Frontal cortex (tissue), 3 donors: ENCODE measurements at regions not wholly inside any gene's neighbourhood (a gene's known extent, or its start where the extent isn't known, plus 50 kb on each side); places are given as distances from the start of the nearest gene placed in this dataset.
"Not testable (repeated sequence)": the region's sequence is repeated elsewhere in the genome, so short reads cannot be mapped to it uniquely, and the experiment has no call there.

Experiments used
- DNase-seq, 2 donors: peaks; one replicate each; pipeline ENCODE4 v3.0.0; 2012; ENCODE audit warnings: low spot score in 2 of 2
- FAIRE-seq: peaks from 2 replicates; lab custom pipeline; 2012; peaks lifted over from hg19 to GRCh38; lab: Jason Lieb, UNC
- donor health status: control.
- donor health status: control.
- donor health status: control.

DNA sequence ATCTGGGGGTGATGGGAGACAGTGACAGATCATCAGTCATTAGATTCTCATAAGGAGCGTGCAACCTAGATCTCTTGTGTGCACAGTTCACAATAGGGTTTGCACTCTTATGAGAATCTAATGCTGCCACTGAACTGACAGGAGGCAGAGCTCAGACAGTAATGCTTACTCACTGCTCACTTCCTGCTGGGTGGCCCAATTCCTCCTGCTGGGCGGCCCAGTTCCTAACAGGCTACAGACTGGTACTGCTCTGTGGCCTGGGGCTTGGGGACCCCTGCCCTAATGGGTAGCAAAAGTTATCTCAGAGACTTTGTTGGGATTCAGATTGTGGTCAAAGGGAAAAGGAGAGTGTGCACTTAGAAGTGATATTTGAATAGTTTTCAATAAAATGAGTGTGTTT is 840.1 kb upstream of the ID2 start:
- no peak for DNase-seq
- FAIRE-seq = no peak

DNA sequence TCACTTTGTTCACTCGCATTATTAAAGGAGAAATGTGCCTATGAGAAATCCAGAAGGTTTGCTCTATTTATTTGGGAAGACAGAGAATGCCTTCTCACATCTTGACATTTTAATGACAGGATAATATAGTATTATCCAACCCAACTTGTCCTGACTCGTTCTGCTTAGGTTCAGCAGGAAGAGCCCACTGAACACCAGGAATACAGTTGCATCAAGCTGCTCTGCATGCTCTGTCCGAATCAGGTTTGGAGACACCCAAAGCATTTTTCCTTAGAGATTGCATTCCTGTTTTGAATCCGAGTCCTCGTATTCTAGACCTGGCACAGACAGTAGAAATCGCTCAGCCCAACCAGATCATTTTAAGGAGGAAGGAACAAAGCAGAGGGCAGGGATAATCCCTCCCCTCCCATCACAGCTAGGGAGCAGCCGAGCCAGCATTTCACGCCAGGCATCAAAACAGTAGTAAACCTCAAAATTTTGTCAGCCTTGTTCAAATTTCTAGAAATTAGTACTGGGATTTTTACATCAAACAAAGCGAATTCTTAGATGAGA is 837.4 kb upstream of the ID2 start:
- DNase-seq (no peak), FAIRE-seq (no peak)

DNA sequence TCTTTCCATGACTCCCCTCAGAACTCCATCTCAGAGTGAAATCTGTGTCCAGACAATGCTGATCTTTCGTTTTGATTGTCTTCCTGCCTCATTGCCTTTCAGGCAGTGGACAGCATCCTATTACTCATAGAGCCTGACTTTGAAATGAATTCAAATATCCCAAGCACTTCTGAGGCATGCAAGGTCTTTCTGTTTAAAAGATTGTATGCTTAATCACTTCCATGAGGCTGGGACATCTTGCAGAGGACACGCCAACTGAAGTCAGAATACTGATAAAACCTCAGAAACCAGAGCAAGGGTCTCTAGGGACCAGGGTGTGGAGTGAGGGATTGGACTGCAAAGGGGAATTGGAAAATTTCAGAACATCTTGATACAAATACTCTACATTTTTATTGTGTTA is 836.5 kb upstream of the ID2 start:
- no peak for DNase-seq

DNA sequence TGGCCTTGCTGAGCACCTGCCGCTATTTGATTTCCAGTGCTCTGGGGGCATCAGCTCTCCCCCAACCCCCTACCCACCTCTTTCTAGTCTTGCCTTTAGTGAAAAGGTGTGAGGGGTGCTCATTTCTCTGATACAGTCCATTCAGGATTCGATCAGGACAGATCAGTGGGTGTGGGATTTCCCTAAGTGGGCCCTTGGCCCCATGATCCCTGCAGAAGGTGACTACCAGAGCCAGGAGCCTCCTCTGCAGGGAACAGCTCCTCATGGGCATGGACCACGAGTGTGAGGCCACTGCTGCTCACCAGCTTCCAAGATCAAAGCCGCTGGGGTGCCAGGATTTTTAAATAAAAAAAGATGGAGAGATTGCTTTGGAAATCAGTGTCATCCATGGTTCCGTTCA is 835.2 kb upstream of the ID2 start:
- FAIRE-seq = no peak
- no peak for DNase-seq

More for the DNA sequence above, 836.5 kb upstream of the ID2 start:
- FAIRE-seq = no peak

DNA sequence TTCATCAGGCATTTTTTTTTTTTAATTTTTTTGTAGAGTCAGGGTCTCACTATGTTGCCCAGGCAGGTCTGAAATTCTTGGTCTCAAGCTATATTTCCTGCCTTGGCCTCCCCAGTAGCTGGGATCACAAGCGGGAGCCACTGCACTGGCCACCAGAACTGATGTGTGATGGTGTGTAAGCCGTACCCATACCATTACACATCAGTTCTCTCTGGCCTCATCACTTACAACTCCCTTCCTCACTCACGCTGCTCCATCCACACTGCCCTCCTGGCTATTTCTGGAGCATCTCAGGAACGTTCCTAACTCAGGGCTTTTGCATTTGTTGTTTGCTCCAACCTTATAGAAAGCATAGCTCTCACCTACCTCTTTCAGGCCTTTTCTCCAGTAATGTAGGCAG is 834.5 kb upstream of the ID2 start:
- FAIRE-seq = no peak
- no peak for DNase-seq

DNA sequence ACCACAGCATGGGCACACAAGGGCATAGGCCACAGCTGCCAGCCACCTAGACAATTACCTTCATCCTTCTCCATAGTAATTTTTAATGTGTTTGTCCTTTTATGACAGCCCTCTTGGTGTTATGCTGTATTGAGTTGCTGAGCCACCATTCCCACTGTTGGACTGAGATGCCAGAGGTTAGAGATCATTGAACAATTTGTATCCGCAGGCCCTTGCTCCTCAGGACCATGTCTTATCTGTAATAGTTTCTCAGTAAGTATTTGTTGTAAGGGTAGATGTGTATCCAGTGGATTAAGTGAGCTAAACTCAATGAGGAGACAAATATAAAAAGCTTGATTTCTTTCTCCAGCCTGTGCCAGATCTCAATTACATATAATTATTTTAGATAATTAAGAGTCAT is 832.8 kb upstream of the ID2 start:
- FAIRE-seq (no peak), DNase-seq (no peak)

DNA sequence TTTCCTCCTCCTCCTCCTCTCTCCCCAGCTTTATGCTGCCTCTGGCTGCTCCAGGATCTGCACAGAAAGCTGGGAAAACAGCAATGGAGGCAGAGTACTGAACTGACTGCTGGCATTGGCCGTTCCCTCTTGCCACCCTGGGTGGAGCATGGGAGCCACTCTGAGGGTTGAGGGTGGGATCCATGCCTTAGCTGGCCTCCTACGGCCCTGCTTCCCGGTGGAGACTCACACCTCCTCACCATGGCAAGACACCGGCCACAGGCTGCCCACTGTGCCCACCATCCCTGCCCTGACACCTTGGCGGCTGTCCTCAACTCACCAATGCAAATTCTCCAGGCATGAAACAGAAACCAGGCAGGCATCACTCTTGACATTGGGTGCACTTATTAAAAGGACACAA is 832.3 kb upstream of the ID2 start:
- DNase-seq (no peak), FAIRE-seq (no peak)

DNA sequence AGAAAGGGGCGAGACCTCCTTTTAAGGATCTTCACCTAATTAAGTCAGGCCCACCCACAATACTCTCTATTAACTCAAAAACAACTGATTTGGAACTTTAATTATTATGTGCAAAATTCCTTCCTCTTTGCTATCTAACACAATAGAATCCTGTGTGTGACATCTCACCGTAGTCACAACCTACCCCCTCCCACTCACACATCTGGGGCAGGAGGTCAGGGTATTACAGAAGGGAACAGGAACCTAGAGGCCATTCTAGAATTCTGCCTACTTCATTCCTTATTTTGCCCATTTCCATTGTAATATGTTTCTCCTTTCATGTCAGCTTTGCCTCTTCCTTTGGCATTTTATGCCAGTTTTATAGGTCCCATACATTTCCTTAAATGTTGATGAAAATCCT is 829.3 kb upstream of the ID2 start:
- DNase-seq (no peak), FAIRE-seq (no peak)

DNA sequence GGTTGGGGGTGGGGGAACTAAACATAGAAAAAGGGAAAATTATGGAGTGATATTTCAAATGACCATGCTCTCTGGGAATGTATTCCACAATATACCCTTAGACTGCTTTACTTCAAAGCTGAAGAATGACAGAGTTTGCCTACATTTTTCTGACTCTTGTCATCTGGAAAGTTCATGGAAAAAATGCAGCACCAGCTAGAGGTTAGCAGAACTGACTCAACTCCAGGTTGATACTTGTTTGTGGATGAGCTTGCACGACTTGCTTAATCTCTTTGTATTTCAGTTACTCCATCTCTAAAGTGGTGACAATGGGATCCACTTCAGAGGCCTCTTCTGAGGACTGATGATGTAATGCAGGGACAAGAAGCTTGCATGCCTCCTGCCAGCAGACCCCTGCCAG is 824.0 kb upstream of the ID2 start:
- FAIRE-seq = no peak
- DNase-seq = no peak

DNA sequence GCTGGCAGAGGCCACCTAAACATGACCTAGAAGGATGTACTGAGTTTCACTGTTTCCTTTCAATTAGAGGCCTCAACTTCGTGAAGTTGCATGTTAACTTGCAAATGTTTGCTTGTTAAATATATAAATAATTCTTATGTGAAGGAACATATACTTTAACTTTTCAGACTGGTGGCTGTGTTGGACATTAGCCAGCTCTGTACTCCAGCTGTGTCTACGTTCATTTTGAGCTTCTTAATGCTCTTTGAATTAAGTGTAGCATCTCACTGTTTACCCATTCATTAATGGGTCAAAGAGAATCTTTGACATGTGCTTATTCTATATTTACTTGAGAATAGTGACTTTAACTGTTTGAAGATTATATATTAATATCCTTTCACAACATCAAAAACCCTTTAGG is 823.2 kb upstream of the ID2 start:
- FAIRE-seq (no peak), DNase-seq (no peak)

DNA sequence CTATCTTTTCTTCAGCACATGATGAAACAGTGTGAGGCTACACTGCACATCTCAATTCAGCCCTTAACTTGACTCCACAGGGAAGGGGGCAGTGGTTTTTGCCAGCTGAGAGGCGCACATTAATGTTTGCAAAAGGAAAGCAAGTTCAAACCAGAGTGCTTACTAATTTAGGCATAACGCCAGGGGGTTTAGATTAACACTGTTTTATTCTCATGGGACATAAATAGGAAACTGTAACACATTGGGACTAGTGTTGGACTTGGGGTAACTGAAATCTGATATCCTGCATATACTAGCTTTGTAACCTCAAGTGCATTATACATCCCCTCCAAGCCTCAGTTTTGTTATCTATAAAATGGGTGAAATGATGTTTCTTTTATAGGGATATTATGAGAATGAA is 821.2 kb upstream of the ID2 start:
- FAIRE-seq (no peak), DNase-seq (no peak)

DNA sequence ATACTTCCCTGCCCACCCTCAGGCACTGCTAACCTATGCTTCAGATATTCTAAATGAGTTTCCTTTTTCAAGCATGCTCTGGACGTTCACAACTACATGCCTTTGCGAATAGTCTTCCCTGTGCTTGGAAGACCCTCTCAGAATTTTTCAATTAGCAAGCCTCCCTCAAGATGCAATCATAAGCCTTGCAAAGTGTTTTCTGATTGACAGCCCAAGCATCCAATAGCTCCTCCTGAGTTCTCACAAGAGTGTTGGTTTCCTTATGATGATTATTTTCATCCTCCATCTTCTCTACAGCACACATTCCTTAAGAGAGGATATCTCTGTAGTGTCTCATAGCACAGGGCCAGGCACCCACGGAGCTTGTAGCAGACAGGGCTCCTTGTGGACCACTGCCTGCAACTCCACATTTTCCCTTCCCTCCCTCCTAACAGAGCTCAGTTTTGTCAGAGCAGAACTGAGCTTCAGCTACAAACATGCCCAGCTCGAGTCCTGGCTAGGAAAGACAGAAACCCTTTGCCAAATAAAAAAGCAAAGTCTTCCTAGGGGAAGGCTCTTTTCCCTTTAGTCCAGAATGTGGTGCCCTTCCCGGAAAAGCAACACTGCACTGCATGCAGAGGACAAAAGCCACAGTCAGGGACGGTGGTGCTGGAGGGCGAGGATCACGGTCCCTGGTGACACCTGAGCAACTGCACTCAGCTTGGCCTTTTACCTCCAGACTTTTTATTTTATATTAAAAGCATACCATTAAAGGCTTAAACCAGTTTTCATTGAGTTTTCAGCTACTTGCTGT is 819.8 kb upstream of the ID2 start:
- no peak for FAIRE-seq
- no peak for DNase-seq

DNA sequence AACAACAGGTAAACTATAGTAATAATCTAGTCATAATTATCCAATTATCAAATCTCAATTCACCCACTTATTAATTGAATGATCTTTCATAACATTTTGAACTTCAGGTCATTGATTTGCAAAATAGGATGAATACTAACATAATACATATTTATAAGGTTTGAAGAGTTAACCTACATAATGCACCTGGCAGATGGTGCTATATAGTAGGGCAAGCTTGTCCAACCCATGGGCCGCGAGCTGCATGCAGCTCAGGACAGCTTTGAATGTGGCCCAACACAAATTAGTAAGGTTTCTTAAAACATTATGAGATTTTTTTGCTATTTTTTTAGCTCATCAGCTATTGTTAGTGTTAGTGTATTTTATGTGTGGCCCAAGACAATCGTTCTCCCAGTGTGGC is 815.8 kb upstream of the ID2 start:
- no peak for FAIRE-seq

DNA sequence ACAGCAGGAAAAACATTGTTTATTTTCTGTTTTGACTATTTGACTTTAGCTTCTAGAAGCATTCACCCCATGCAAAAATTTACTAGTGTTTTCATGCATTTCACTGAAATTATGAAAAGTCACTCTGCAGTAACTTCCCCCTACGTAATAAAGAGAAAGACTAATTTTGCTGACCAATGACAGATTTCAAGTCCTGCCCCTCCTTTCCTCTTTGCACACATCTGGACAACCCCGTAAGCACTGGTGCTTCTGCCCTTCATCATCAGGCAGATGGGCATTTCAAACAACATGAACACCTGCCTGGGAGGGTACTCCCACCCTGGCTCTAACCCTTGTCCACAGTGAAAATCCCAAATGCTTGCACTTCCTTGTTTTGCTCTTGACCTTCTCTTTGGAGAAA is 815.0 kb upstream of the ID2 start:
- no peak for FAIRE-seq
- DNase-seq = no peak

More for the DNA sequence above, 815.8 kb upstream of the ID2 start:
- DNase-seq = no peak

DNA sequence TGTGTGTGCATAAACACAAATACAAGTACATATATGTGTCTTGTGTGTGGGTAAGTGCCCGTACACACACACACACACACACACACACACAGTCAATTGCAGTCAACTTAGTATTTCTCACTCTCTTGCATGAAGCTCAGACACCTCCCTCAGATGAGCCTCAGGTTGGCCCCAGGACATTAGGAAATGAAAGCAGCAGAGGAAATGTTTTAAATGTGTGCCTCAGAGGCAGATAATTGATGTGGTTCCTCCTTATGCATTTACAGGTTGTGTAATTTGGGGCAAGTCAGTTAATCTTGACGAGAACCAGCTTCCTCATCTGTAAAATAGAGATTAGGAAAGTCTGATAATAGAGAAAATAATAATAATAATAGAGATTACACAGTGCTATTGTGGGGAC is 814.0 kb upstream of the ID2 start:
- DNase-seq (no peak), FAIRE-seq (no peak)

DNA sequence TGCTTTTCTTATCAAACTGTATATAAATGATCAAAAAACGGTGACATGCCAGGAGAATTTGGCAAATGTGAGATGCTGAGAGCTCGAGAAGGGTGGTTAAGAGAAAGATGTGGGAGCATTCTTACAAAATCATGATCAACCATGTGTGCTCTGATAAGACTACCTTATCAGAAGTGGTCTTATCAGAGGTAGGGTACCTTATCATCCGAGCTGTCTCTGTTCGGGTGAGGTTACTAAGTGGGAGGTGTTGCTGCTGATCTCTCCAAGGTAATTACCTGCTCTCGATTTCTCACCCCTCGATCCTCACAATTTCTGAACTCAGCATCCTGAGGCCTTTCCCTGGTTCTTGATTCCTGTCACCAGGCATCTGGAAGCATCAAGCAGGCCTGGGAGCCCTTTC is 813.0 kb upstream of the ID2 start:
- DNase-seq = no peak
- no peak for FAIRE-seq

DNA sequence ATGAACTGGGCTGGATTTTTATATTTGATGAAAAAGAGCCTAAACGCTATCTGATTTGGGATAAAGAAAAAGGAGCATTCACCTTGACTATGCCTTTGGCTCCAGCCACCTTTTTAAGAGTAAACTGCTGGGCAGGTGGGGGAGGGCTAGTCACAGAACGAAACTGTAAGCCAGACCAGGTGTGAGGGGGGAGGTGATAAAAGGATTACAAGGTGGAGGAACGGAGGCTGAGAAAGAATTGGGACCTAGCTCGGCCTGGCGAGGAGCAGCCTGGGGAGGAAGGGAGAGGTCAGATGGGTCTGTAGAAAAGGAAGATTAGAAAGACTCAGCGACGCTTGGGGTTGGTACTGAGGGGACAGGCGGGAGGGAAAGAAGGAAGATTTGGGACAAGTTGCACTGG is 805.4 kb upstream of the ID2 start:
- not testable (repeated sequence) for FAIRE-seq, DNase-seq

DNA sequence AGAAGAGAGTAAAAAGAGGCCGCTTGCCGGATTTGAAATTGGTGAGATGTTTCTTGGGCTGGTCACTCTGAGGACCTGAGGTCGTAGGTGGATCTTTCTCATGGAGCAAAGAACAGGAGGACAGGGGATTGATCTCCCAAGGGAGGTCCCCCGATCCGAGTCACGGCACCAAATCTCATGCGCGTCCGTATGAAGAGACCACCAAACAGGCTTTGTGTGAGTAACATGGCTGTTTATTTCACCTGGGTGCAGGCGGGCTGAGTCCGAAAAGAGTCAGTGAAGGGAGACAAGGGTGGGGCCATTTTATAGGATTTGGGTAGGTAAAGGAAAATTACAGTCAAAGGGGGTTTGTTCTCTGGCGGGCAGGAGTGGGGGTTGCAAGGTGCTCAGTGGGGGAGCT is 803.6 kb upstream of the ID2 start:
- FAIRE-seq, DNase-seq: not testable (repeated sequence)

DNA sequence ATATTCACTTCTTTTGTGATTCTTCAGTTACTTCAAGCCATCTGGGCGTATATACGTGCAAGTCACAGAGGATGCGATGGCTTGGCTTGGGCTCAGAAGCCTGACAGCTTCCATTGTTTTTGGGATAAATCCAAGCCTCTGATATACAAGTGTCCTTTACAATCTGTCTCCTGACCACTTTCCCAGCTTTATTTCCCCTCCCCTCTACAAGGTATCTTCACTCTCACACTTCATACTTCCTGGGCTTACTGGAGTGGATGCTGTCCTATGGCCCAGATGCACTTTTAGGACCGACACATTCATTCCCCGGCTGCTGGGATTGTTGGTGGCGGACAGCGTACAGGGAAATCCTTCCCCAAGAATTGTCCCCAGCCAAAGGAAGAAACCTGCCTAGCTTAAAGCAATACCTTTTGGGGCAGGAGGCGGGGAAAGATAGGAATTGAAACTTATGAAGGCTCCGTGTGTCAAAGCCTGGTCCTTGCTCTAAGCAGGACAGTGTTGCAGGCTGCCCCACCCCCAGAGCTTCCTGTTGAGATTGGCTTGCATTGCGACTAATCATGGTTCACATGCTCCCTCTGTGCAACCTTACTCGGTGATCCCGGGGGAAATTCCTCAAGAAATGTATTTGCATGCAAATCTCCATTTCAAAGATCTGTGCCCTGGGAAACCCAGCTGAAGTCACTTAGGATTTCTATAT is 802.9 kb upstream of the ID2 start:
- DNase-seq = no peak
- FAIRE-seq = no peak

DNA sequence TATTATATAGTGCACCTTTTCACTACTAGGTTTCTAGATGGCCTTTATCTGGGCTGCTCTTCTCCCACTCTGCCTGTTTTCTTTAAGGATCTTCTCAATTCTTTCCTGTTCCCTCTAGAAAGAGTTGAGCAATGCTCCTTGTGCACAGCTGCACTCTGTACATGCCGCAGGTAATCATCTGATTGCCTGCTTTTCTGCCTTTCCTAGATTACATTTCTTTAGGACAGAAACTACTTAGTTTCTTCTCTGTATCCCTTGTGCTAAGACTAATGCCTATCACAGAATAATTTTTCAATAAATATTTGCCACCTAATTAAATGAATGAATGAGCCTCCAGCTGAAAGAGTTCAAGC is 802.4 kb upstream of the ID2 start:
- DNase-seq = no peak
- no peak for FAIRE-seq

DNA sequence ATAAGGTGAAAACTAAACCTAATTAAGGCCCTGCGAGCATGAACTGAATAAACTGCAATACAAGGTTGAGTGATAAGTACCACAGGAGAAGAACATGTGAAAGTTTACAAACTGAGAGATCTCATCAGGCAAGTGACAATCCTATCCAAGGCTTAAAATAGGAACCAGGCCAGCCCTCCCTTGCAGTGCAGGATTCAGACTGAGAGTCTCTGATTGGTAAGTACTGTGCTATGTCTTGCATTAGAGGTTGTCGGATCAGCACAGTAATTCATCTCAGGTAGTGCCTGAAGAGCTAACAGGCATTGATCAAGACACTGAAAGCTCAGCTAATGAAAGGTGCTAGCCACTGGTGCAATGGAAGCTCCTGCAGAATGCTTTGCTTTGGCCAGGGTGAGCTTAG is 801.7 kb upstream of the ID2 start:
- DNase-seq (no peak), FAIRE-seq (no peak)

DNA sequence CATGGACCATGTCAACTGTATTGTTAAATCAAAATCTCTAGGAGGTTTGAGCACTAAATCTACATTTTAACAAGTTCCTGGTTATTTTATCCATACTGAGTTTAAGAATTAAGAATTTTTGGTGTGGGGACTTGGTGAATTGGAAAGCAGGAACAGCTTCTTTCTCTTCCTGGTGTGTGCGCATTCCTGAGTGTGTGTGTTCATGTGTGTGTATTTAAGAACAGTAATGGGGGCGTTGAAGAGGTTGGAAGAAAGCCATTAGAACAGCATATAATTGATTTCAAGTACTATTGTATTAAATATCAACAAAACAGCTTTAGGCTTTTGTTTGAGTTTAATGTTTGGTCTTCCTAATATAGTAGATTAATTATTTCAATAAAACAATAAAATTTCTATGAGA is 801.3 kb upstream of the ID2 start:
- DNase-seq = no peak
- no peak for FAIRE-seq
